ENCODE measurements at regions not wholly inside any gene's neighbourhood (a gene's known extent, or its start where the extent isn't known, plus 50 kb on each side); places are given as distances from the start of the nearest gene placed in this dataset.
"Not testable (repeated sequence)": the region's sequence is repeated elsewhere in the genome, so short reads cannot be mapped to it uniquely, and the experiment has no call there.

DNA sequence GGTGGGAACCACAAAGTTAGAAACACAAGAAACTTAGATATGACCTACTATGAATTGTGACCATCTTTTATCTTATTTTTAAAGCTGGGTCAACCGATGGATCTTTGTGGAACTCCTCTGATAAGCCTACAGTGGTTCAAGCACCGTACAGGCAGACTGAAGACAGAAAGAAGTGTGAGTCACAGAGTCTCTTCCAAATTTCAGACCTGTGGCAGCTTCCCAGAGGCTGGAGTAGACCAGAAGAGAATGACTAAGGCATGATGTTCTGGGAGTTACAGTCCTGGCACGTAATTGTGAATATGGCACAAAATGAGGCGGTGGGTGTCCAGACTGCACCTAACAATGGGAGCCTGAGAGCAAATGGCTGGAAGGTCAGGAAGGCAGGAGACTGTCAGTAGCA is 70.0 kb downstream of the LMO4 start:
- Histone ChIP-seq H3K36me3 (ENCODE audit: control insufficient read depth, insufficient read depth, low read length) (no peaks in the 10 kb centered on the region), H3K9me3 (ENCODE audit: control insufficient read depth, low read length) (no peaks in the 10 kb centered on the region), H3K4me1 (ENCODE audit: control insufficient read depth, insufficient read depth, low read length, poor library complexity, severe bottlenecking) (no peaks in the 10 kb centered on the region), H3K27ac (ENCODE audit: low read depth, low read length, severe bottlenecking) (no peak overlapping the region), H3K4me3 (ENCODE audit: extremely low read depth, insufficient read depth, low read length, poor library complexity, severe bottlenecking) (no peak overlapping the region)
- WGBS, 2 experiments (ENCODE audit: insufficient coverage in 2 of 2) = 91 to 93% methylated on average over 4 of the region's 4 CpGs

DNA sequence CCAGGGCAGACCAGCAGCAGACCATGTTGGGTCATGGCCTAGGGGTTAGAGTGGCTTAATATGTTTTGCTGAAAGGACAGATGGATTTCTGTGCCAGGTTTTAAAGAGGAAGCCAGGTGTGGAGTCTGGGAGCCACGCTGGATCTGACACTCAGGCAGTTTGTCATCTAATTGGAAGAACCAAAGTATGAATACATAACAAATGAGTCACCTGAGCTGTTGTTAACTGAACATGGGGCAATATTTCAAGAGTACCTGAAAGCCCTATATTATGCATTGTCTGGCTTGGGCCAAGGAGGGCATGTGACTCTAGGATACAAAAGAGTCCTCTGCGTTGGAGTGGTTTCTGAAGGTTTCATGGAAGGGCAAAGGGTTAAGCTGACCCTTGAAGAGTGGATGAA is 70.6 kb downstream of the LMO4 start:
- Histone ChIP-seq H3K4me3 (ENCODE audit: extremely low read depth, insufficient read depth, low read length, poor library complexity, severe bottlenecking) (no peak overlapping the region), H3K27ac (ENCODE audit: low read depth, low read length, severe bottlenecking) (no peak overlapping the region), H3K36me3 (ENCODE audit: control insufficient read depth, insufficient read depth, low read length) (no peaks in the 10 kb centered on the region), H3K9me3 (ENCODE audit: control insufficient read depth, low read length) (no peaks in the 10 kb centered on the region), H3K4me1 (ENCODE audit: control insufficient read depth, insufficient read depth, low read length, poor library complexity, severe bottlenecking) (no peaks in the 10 kb centered on the region)
- 100% methylated on average over 1 of the region's 2 CpGs; no CpG with 5 or more reads in 1 of the 2 experiments for WGBS, 2 experiments (ENCODE audit: insufficient coverage in 2 of 2)

DNA sequence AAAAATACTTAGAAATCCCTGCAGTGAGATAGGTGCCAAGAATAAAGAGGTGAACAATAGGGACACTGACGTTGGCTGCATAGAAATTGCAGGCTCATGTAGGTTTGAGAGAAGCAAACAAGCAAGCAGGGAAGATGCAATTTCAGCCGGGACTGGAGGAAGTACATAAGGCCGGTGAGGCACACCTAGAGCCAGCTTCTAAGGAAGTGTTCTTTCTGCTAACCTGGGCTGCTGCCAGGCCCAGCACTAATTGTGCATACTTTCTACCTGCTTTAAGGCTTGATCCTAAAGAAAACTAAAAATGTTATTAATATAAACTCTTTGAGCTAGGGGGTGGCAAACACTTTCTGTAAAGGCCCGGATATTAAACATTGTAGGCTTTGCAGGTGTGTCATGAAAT is 71.0 kb downstream of the LMO4 start:
- Histone ChIP-seq H3K27ac (ENCODE audit: low read depth, low read length, severe bottlenecking) (no peak overlapping the region), H3K4me3 (ENCODE audit: extremely low read depth, insufficient read depth, low read length, poor library complexity, severe bottlenecking) (no peak overlapping the region), H3K4me1 (ENCODE audit: control insufficient read depth, insufficient read depth, low read length, poor library complexity, severe bottlenecking) (no peaks in the 10 kb centered on the region), H3K36me3 (ENCODE audit: control insufficient read depth, insufficient read depth, low read length) (no peaks in the 10 kb centered on the region), H3K9me3 (ENCODE audit: control insufficient read depth, low read length) (no peaks in the 10 kb centered on the region)
- 64 to 70% methylated on average over 2 to 4 of the region's 4 CpGs for WGBS, 2 experiments (ENCODE audit: insufficient coverage in 2 of 2)

DNA sequence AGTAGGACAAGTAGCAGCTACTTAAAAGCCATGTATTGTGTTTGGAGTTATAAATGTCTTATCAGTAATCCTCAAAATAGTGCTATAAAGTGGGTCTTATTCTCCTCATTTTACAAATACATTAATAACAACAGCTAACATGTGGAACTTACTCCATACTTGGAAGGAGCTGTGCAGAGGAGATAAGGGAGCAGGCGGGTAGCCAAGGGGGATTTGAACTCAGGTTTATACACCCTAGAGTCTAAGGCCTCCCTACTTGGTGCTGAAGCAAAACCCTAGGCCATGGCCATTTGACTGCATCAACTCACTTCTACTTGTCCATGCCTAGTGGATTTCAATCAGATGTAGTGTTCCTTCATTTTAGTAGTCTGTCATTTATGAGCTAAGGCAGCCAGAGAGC is 72.1 kb downstream of the LMO4 start:
- Histone ChIP-seq H3K4me1 (ENCODE audit: control insufficient read depth, insufficient read depth, low read length, poor library complexity, severe bottlenecking) (no peaks in the 10 kb centered on the region), H3K36me3 (ENCODE audit: control insufficient read depth, insufficient read depth, low read length) (no peaks in the 10 kb centered on the region), H3K9me3 (ENCODE audit: control insufficient read depth, low read length) (no peaks in the 10 kb centered on the region), H3K27ac (ENCODE audit: low read depth, low read length, severe bottlenecking) (no peak overlapping the region), H3K4me3 (ENCODE audit: extremely low read depth, insufficient read depth, low read length, poor library complexity, severe bottlenecking) (no peak overlapping the region)
- 83% methylated on average over 1 of the region's 1 CpG; no CpG with 5 or more reads in 1 of the 2 experiments for WGBS, 2 experiments (ENCODE audit: insufficient coverage in 2 of 2)

DNA sequence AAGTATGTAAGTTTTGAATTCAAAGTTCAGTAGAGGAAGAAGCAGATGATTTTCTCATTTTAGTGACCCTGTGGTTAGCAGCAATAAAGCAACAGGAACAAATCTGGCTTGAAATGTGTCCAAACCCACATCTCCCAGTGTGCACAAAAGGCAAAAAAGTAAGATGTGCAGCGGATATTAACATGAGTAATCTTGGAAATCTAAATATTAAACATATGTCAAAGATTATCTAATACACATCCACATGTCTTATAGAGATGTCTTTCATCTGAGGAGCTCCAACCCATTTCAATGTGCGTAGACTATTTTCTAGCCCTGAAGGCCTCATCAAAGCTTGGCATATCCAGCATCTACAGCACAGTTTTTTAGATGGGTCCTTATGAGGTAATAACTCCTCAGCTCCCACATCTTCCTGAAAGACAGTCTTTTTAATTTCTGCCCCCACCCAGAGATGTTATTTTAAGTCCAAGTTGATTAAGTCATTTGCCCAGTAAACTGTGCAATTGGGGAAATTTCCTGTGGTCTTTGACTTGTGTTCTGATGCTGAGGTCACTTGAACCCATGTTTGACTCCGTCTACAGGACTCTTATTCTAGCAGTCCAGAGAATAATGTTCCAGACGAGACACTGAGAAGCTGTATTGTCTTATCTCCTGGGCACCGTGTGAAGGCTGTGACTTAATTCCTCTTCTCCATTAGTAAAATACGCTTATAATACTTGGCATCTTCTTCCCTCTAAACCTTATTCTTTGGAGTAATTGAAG is 73.7 kb downstream of the LMO4 start:
- Histone ChIP-seq H3K9me3 (ENCODE audit: control insufficient read depth, low read length) (no peaks in the 10 kb centered on the region), H3K4me1 (ENCODE audit: control insufficient read depth, insufficient read depth, low read length, poor library complexity, severe bottlenecking) (no peaks in the 10 kb centered on the region), H3K36me3 (ENCODE audit: control insufficient read depth, insufficient read depth, low read length) (no peaks in the 10 kb centered on the region), H3K27ac (ENCODE audit: low read depth, low read length, severe bottlenecking) (no peak overlapping the region), H3K4me3 (ENCODE audit: extremely low read depth, insufficient read depth, low read length, poor library complexity, severe bottlenecking) (no peak overlapping the region)
- WGBS, 2 experiments (ENCODE audit: insufficient coverage in 2 of 2) = 92 to 93% methylated on average over 2 to 3 of the region's 6 CpGs

DNA sequence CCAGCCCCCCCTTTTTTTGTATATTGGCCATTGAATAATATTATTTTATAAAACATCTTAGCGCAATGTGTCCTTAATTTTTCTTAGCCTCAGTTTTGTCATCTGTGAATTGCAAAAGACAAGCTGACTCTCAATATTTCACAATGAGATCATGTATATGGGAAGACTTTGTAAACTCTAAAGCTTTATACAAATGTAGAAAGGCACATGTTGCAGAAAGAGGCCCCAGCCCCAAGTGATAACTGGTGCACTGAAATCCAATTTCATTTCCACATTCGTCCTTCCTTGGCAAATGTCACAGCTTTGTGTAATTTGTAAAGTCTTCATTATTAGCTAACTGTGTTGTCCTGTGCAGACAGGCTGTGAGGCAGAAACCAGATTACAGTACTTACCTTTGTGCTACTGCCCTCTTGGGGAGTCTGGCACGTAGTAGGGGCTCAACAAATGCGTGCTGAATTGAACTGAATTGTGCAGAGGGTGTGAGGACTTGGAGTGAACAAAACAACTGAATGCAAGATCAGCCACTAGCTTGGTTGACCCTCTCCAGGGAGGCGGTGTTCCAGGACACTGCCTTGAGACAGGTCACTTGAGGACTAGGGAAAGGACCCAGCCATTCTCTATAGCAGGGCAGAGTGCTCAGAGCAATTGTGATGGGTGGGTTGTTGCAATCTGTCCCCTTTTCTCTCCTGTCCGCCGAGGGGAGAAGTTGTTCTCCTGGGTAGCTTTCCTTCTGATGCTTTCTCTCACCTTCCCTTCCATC is 74.6 kb downstream of the LMO4 start:
- H3K36me3 ChIP-seq (ENCODE audit: control insufficient read depth, insufficient read depth, low read length) = no peaks in the 10 kb centered on the region
- H3K4me1 ChIP-seq (ENCODE audit: control insufficient read depth, insufficient read depth, low read length, poor library complexity, severe bottlenecking) = no peaks in the 10 kb centered on the region
- no peaks in the 10 kb centered on the region for H3K9me3 ChIP-seq (ENCODE audit: control insufficient read depth, low read length)
- WGBS, 2 experiments (ENCODE audit: insufficient coverage in 2 of 2) = 74 to 77% methylated on average over 3 of the region's 7 CpGs
- H3K27ac ChIP-seq (ENCODE audit: low read depth, low read length, severe bottlenecking) = no peak overlapping the region
- H3K4me3 ChIP-seq (ENCODE audit: extremely low read depth, insufficient read depth, low read length, poor library complexity, severe bottlenecking) = no peak overlapping the region

DNA sequence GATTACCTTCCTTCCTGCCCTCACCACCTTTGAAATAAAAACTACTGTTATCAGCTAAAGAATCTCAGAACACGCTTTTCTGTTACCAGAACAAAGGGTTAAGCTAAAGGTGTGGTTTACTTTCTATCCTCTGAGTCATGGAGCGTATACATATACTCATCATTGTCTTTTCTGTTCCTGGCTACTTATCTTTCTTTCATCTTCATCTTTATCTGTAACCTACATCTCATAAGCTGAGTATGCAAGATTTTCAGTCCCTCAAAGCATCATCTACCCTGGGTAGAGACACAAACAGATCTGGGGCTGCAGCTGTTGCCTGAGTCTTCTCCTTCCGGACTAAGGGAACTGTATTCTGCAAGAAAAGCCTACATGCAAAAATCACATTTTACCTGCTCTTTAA is 75.6 kb downstream of the LMO4 start:
- Histone ChIP-seq H3K4me3 (ENCODE audit: extremely low read depth, insufficient read depth, low read length, poor library complexity, severe bottlenecking) (no peak overlapping the region), H3K4me1 (ENCODE audit: control insufficient read depth, insufficient read depth, low read length, poor library complexity, severe bottlenecking) (no peaks in the 10 kb centered on the region), H3K36me3 (ENCODE audit: control insufficient read depth, insufficient read depth, low read length) (no peaks in the 10 kb centered on the region), H3K9me3 (ENCODE audit: control insufficient read depth, low read length) (no peaks in the 10 kb centered on the region), H3K27ac (ENCODE audit: low read depth, low read length, severe bottlenecking) (no peak overlapping the region)
- WGBS, 2 experiments (ENCODE audit: insufficient coverage in 2 of 2) = 100% methylated on average over 1 to 3 of the region's 3 CpGs

DNA sequence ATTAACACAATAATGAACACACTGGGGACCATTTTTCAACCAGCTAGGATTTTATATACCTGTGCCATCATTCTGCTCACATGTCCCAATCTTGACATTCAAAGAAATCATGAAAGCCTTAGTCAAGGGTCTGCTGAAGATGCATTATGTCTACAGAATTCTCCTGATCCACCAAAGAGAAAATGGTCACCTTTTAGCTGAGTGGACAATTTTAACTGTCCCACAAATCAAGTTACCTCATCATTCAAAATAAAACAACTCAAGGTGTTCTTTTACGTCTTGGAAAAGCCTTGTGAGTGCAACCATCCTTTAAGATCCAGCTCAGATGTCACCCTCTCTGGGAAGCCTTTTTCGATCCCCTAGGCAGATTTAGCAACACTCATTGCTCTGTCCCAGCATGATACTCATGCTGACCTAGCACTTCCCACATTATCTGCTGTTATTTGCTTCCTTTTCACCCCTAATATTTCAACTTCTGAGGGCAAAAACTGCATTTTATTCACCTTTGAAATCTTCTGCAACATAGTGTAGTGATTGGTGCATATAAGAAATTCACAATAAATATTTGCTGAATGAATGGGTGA is 80.1 kb downstream of the LMO4 start:
- 68 to 74% methylated on average over 2 of the region's 2 CpGs for WGBS, 2 experiments (ENCODE audit: insufficient coverage in 2 of 2)
- H3K36me3 ChIP-seq (ENCODE audit: control insufficient read depth, insufficient read depth, low read length) = no peaks in the 10 kb centered on the region
- H3K27ac ChIP-seq (ENCODE audit: low read depth, low read length, severe bottlenecking) = no peak overlapping the region
- H3K4me1 ChIP-seq (ENCODE audit: control insufficient read depth, insufficient read depth, low read length, poor library complexity, severe bottlenecking) = no peaks in the 10 kb centered on the region
- H3K9me3 ChIP-seq (ENCODE audit: control insufficient read depth, low read length) = no peaks in the 10 kb centered on the region
- no peak overlapping the region for H3K4me3 ChIP-seq (ENCODE audit: extremely low read depth, insufficient read depth, low read length, poor library complexity, severe bottlenecking)

DNA sequence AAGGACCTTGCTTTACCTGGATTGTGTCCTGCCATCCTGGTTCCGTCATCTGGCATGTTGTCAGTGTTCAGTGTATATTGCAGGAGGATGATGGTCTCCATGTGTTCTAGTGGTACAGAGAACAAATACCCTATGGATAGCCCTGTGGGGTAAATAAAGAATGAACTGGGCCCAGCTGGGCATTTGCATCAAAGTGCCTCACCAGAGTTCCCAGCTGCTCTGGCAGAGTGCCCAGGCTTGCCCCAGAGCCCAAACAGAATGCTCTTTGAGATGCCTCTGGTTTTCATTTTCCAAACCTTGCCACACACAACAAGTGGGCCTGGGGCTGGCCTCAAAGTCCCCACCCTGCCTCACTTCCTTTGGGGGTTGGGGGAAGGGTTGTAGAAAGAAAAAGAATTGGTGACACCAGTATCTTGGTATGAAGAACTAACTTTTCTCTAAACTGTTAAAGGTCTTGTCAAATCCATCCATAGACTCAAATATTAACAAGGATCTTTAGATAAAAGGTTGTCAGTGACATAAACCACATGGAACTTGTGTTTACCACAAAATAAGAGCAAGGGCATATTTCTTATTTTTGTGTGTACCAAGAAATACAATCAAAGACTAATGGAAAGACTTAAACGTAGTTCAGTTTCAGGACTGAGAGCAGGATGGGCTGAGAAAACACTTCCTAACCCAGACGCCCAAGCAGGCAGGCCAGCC is 82.2 kb downstream of the LMO4 start:
- Histone ChIP-seq H3K27ac (ENCODE audit: low read depth, low read length, severe bottlenecking) (no peak overlapping the region), H3K4me1 (ENCODE audit: control insufficient read depth, insufficient read depth, low read length, poor library complexity, severe bottlenecking) (no peaks in the 10 kb centered on the region), H3K4me3 (ENCODE audit: extremely low read depth, insufficient read depth, low read length, poor library complexity, severe bottlenecking) (no peak overlapping the region), H3K9me3 (ENCODE audit: control insufficient read depth, low read length) (no peaks in the 10 kb centered on the region), H3K36me3 (ENCODE audit: control insufficient read depth, insufficient read depth, low read length) (no peaks in the 10 kb centered on the region)
- 100% methylated on average over 1 of the region's 3 CpGs; no CpG with 5 or more reads in 1 of the 2 experiments for WGBS, 2 experiments (ENCODE audit: insufficient coverage in 2 of 2)

DNA sequence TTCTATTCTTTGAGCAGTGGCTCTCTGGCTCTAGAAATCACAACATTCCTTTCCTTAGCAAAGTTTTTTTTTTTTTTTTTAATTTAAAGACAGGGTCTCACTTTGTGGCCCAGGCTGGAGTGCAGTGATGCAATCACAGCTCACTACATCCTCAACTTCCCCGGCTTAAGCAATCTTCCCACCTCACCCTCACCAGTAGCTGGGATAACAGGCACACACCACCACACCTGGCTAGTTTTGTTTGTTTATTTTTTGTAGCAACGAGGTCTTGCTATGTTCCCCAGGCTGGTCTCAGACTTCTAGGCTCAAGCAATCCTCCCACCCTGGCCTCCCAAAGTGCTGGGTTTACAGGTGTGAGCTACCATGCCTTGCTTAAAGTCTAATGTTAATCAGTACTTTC is 85.2 kb downstream of the LMO4 start:
- H3K36me3 ChIP-seq (ENCODE audit: control insufficient read depth, insufficient read depth, low read length); H3K4me1 ChIP-seq (ENCODE audit: control insufficient read depth, insufficient read depth, low read length, poor library complexity, severe bottlenecking); H3K9me3 ChIP-seq (ENCODE audit: control insufficient read depth, low read length); H3K4me3 ChIP-seq (ENCODE audit: extremely low read depth, insufficient read depth, low read length, poor library complexity, severe bottlenecking); H3K27ac ChIP-seq (ENCODE audit: low read depth, low read length, severe bottlenecking): not testable (repeated sequence)
- no CpG with 5 or more reads among the region's 2 CpGs for whole genome bisulfite sequencing, 2 experiments (ENCODE audit: insufficient coverage in 2 of 2)

Data from mesodermal cell (in vitro differentiated cells).